CD1c-positive myeloid dendritic cell (primary cell): ENCODE measurements at regions not wholly inside any gene's neighbourhood (a gene's known extent, or its start where the extent isn't known, plus 50 kb on each side); places are given as distances from the start of the nearest gene placed in this dataset.

ENCODE experiments used
- DNase-seq: peaks from one replicate; pipeline ENCODE4 v3.0.0-alpha.2; 2016; ENCODE audit errors: extremely low spot score

DNA sequence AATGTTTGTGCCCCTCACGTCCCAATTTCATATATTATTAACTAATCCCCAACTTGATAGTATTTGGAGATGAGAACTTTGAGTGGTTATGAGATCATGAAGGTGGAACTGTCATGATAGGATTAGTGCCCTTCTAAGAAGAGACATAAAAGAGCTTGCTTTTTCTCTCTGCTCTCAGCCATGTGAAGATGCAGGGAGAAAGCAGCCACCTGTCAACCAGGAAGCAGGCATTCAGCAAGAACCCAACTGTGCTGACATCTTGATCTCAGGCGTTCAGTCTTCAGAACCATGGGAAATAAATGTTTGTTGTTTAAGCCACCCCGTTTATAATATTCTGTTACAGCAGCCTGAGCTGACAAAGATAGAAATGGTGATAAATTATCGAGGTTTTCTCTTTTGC, 278.7 kb upstream of the KCNMB2 start:
- DNase-seq: no peak

DNA sequence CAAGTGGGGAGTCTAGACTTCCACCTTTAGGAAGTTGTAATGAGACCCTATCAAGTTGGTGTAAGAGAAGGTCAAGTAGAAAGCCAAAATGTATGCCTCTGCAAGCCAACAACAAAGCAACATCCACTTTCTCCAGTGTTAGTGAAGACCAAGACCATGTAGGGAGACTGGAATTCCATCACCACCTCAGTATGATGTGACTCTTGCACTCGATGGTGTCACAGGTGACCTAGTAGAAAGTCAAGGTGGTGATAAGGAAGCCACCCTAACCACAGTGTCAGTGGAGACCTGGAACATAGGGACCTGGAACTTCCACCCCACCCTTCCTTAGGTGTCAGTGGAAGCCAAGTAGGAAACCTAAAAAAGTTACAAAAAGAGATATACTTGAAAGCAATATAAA, 278.1 kb upstream of the KCNMB2 start:
- DNase-seq: no peak

DNA sequence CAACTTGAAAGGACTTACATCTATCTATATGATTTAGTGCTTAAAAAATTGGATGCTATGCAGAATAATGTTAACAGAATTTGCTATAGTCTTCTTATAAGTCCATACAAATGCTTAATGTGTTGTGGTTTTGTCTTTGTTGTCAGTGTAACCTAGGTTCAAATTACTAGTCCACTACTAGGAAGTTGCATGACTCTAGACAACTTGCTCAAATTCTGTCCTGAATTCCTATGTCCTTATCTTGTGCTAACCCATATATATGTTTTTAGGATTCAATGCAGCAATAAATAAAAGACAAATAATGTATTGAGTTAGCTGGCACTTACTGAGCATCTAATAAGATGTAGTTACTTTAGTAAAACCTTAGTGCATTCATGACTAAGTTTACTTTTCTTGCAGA, 276.5 kb upstream of the KCNMB2 start:
- DNase-seq: no peak

DNA sequence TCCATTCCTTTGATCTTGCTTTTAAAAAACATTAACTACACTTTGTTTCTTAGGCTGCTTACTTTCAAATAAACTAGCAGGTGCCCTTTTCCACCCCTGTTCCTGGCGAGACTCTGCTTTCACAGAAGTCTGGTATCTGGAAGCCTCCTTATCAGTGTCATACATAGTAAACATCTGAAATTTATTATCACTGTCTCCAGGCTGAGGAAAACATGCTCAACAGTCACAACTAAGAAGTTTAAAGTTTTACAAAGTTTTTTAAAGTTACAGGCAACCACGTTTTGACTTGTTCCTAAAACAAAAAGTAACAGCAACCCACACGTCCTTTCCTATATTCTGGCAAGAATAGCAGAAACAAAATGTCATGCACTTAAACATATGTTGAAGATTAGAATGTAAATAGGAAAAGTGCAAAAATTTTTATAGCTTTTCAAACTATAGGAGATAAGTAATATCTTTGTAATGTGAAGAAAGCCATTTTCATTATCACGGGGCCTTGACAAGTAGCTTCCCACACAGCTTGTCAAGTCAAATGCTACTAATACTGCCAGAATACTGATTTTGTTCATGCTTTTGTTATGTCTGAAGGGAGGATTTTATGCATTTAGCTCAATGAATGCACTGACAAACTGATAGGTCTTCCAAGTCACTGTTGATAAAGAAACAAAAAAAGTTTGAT, 275.2 kb upstream of the KCNMB2 start:
- no peak for DNase-seq

DNA sequence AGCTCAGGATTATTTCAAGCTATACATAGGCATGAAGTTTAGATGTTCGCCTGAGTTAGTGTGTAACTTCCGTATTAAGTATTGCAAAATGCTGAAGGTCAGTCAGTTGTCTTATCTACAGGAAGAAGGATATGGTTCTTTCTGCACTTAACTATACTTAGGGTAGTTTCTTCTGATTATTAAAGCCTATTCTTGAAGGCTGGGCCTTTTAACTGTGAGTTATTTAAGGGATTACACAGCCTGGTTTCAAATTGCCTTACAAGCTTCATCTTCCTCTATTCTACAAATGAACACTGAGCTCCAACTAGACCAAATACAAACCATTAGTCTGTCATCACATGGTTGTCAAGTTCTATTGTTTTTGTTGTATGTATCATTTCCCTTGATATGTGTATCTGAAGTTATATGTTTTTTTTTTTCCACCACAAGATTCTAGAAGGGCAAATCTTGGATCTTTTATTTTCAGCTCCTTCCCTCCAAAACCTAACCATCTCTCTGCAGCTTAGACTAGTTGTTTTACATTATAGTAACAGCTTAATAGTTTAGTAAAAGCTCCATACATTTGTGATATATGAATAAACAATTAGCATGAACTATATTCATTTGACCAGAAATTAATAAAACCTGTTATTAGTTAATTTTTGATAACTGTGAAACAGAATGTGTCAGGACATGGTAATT, 272.9 kb upstream of the KCNMB2 start:
- no peak for DNase-seq

DNA sequence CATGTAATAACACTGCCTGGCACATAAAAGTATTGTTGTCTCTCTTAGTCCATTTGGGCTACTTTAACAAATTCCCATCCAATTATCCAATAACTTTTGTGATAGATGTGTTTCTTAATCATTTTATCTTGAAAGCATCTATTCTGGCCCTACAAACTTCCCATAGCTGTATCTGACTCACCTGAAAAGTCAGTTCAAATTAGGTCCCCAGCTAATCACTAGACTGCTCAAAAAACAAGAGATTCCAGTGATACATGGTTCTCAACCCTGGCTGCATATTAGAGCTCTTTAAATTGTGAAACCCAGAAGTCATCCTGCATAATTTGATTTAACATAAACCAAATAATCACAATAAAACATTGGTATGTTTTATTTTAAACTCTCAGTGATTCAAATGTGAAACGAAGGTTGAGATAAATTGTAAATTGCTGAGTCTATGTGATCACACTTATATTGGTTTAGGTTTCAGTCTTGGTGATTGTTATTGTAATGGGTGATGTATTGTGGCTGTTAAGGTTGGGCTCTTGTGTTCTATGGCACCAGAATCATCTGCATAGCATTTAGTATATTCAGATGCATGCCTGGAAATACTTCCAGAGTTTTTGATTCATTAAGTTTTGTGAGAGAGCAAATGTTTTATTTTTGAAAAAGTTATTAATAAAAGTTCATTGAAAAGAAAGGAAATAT, 268.9 kb upstream of the KCNMB2 start:
- no peak for DNase-seq

DNA sequence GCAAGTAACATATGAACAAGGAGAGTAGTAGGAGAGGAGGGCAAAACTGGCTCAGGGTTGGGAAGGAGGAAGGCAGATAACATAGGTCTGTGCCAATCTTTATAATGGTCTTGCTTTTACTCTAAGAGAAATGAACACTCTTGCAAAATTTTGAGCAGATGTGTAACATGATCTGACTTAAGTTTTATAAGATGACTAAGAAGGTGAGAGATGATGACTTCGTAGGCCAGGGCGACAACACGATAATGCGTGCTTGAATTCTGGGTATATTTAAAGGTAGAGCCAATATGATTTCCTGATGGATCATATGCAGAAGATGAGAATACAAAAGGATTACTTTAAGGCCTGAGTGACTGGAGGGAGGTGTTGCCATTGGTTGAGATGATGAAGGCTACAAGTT, 265.4 kb upstream of the KCNMB2 start:
- DNase-seq: no peak

DNA sequence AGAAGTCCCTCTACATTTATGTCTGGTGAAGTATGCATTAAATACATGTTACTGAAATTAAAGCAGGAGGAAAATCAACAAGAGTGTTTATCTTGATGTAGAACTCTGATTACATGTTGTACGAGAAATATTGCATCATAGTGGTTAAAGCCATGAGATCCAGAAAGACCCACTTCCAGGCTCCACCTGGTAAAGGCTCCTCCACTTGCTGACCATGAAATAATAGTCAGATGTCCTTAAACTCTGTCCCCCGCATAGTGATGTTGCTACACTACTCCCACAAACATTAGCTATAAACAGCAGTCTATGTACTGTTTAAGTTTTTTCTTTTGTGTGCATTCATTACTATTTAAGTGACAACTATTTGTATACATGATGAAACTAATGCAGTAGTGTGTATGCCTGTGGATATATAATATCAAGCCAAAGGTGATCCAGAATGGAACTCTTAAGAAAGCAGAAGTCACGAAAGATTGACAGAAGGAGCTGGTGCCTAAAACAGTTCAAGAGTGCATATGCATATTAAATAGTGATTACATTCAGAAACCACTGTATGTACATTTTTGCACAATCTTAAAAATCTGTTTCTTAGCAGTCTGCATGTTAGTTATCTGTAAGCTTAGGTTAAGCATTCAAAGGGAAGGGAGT, 264.4 kb upstream of the KCNMB2 start:
- no peak for DNase-seq

DNA sequence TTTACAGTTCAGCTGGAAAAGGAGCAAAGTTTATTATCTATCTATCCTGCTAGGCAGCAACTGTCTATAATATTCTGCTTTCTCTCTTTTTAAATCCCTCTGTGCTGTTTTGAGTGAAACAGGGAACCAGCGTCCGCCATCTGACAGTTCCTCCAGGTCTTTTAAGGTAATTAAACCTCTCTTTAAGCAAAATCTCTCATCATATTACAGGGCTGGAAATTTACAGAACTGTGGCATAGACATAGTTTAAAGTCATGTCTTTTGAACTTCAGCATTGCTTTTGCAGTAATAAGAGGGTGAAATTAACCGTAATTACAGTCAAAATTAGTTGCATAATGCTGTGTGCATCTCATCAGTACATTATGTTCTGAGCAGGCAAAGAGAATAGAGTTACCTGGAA, 263.4 kb upstream of the KCNMB2 start:
- no peak for DNase-seq

DNA sequence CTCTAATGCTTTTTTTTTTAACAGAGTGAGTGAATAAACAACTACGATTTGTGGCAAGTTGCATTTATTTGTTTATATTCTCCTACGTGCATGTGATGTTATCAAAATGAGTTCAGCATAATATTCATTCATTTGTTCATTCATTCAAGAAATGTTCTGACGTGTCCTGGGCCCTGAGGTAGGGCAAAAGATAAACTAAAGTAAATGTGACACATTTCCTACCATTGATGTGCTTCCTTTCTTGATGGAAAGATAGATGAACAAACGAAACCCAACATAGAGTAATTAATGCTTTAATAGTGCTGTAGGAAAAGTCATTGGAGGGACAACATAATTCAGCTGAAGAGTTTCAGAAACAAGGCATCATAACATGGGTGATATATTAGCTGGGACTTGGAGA, 261.5 kb upstream of the KCNMB2 start:
- DNase-seq: no peak

DNA sequence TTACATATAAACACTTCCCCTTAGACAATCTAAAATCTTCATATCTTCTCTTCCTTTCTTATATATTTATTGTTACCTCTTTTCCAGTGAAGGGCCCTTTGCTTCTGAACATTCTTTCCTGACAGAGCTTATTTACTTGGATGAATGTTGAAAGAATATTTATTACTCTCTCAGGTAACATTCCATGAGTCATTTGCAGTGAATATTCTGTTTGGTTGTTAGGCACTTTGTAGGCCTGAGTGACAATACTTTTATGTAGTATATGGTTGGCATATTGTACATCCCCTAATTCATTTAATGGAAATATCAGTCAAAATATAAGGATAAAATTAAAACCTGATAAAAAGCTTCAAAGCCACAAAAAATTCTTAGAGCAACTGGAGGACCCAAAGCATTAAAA, 260.9 kb upstream of the KCNMB2 start:
- DNase-seq: no peak

DNA sequence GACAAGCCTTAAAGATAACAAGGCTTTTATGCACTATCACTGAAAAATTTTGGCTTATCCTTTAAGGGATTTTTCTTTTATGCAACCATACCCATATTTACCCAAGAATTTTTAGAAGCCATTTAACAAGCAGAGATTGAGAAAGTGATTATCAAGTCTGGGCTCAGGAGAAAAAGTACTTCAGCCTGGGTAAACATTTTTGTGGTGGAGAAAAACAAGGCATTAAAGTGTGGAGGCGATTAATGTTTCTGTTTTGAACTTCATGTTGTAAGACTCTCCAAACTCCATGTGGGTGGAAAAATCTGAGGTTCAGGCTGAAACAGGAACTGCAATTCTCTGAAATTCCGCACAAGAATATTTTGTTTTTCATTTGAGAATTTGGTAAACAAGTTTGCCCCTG, 260.4 kb upstream of the KCNMB2 start:
- no peak for DNase-seq

DNA sequence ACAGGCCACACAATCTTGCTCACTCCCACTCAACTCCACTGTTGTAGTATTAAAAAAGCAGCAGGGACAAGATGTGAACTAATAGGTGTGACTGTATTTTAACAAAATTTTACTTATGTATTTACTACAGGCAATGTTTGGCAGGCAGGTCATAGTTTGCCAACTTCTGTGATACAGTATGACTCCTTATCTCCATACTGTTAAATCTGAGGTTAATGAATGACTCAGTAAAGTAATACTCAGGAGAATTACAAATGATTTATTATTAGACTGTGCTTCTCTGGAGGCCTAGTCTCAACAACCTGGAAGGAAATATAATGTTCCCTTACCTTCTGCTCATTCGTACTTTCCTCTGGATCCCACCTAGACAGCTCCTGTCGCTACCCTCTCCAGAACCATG, 258.6 kb upstream of the KCNMB2 start:
- DNase-seq: no peak

DNA sequence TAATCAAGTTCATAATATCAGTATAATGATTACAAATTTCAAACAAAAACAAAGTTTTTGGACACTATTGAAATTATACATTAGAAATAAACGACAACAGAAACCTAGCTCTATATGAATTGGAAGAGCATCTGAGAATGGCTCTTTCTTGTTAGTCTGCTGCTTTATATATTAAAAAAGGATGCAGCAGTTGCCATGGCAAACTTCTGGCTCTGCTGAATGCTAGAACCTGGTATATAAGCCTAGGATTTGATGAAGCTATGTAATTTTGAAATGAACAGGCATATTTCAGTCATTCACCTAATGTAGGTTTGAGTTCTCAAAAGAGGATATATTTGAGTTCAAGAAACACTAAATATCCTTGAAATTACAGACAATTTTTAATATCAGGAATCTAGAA, 252.7 kb upstream of the KCNMB2 start:
- no peak for DNase-seq

DNA sequence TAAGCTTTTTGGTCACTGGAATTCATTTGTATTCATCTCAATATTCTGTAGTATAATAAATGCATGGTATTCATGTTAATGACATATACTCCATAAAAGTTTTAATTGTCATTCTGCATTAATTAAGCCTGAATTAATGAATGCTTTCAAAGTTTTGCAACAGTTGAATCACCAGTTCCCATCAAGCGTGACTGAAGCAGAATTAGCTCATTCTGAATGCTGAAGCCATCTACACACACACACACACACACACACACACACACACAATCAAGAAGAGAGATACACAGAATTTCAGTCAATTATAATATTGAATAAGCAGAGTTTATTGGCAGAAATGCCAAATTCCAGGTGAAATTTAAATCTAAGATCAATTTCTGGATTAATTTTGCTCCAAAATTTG, 252.1 kb upstream of the KCNMB2 start:
- DNase-seq: no peak

DNA sequence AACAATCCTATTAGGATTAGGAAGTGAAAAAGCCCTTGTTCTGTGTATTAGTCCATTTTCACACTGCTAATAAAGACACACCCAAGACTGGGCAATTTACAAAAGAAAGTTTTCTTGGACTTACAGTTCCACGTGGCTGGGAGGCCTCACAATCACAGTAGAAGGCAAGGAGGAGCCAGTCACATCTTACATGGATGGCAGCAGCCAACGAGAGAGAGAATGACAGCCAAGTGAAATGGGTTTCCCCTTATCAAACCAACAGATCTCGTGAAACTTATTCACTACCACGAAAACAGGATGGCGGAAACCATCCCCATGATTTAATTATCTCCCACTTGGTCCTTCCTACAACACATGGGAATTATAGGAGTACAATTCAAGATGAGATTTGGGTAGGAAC, 248.2 kb upstream of the KCNMB2 start:
- no peak for DNase-seq

DNA sequence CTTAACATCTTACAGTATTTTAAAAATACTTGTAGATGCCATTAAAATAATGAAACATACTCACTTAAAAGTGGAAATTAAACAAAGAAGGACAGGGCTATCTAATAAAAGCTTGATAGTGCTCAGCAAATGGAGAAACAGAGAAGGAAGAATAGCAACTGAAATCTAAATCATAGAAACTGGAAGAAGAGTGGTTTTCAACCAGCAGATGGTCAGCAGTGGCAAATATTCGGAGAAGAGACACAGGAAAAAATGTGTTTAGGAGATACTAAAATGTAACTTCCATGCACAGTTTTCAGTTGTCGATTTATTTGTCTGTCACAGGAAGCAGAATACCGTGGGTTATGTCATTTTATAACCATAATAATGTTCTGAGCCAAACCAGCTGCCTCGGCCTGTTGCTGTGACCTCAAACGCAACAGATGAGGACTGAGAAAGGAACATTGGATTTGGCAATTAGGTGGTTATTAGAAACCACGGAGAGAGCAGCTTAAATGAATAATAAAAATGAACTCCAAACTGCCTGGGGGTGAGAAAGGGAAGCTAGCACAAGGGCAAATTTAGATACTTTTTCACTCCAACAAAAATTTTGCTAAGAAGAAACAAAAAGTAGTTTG, 246.6 kb upstream of the KCNMB2 start:
- no peak for DNase-seq

DNA sequence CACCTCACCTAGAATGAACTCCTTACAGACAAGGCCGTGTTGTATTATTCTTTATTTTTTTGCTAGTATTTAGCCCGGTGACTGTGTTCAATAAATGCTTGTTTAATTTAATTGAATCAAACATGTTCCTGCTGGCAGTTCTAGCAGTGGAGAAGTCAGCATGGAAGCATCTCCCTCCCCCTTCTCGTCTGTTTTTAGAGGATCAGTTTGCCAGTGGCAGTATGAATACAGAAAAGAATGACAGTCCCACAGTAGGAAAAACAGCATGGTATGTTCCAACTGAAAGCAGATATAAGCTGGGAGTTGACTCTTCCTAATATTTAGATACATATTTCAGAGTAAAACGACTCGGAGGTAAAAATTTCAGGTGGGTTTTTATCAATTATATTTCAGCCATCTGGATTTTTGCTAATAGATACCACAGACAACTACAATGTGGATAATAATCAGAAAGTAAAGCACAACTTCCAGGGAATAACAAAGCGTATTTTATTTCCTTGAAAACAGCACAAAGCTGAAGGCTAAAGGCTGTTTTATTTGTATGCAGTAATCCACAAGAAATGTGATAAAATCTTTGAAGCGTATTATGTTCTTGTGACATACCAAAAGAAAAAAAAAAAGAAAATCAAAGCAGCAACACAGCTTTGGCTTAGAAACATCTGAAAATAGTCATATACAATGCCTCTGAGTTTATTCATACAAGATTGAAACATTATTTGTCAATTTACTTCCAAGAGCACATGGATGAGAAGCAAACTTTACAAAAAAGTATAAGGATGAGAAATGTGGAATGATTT, 244.5 kb upstream of the KCNMB2 start:
- DNase-seq: no peak

DNA sequence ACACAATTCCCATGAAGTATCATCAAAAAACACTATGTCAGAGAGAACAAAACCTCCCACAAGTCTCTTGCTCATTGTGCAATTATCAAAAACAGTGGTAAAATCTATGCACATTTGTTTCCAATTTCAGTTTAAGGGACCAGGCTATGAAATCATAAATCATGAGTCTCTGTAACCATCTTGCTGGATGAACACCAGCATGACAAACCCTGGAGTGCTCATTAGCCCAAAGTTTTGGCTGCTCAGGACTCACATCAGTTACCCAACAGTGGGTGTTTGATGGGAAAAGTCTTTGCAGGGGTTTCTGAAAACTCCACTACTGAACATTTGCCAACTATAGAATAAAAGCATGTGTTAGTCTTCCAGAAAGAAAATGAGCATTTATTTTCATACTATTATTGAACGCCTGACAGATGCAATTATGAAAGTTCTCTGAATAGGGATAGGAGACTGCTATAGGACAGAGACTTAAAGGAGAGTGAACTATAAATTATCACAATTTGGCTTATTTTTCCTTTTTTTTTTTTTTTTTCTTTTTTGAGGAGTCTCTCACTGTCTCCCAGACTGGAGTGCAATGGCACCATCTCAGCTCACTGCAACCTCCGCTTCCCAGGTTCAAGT, 240.8 kb upstream of the KCNMB2 start:
- no peak for DNase-seq

DNA sequence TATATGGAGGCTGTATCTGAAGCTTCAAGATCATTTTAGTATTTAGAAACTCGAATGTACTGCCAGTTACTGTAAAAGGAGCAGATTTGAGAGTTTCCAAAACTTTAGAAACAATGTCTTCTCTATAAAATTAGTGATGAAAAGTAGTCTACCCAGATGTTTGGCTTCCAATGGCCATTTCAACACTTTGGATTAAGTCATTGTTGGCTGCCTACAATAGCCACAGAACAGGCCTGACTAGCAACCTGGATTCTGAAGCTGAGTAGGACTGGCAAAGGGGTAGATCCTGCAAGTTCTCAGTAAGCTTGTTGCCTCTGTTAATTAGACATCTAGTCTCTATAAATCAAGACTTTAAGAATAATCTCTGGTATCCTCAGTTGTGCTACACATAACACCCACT, 239.0 kb upstream of the KCNMB2 start:
- no peak for DNase-seq

DNA sequence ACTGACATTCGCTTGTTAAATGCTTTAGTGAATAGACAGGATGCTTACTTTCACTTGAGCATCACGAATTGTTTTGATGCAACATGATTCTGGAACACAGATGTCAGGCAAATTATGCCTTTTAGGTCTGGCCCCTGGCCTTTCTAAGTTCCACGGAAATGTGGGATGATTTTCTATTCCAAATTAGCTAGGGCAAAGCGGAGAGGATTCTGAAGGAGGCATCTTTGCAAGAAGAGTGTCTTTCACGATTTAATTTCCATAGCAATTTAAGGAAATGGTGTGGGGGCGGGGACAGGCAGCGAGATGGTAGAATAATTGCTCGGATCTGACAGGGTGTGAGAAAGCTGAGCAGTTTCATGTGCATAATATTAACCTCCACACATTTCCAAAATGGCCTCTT, 238.5 kb upstream of the KCNMB2 start:
- DNase-seq: no peak
